ENCODE measurements at regions not wholly inside any gene's neighbourhood (a gene's known extent, or its start where the extent isn't known, plus 50 kb on each side); places are given as distances from the start of the nearest gene placed in this dataset.
A peak's percentile ranks its signal among the peaks of the same experiment; 100 is the strongest.

DNA sequence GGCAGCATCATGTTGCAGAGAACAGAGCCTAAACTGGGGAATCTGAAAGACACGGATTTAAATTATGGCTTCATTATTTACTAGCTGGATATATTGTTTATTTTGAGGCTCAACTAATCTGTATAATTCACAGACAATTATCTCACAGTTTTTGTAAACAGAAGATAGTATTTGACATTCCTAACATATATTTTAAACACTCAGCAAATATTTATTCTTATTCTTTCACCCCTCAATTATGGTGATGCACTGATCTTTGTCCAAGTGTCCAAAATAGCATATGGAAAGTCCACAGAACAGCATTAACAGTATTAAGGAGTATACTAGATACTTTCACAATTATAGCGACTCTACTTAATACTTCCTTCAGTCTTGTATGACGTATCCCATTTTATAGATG lies 257.0 kb downstream of the ADGRG6 start:
- no peak overlapping the region for H3K4me3 ChIP-seq
- no peaks in the 10 kb centered on the region for H3K36me3 ChIP-seq
- no peak overlapping the region for H3K27ac ChIP-seq
- no peaks in the 10 kb centered on the region for H3K27me3 ChIP-seq
- no peaks in the 10 kb centered on the region for H3K4me1 ChIP-seq
- TF ChIP-seq, protein P1, sequence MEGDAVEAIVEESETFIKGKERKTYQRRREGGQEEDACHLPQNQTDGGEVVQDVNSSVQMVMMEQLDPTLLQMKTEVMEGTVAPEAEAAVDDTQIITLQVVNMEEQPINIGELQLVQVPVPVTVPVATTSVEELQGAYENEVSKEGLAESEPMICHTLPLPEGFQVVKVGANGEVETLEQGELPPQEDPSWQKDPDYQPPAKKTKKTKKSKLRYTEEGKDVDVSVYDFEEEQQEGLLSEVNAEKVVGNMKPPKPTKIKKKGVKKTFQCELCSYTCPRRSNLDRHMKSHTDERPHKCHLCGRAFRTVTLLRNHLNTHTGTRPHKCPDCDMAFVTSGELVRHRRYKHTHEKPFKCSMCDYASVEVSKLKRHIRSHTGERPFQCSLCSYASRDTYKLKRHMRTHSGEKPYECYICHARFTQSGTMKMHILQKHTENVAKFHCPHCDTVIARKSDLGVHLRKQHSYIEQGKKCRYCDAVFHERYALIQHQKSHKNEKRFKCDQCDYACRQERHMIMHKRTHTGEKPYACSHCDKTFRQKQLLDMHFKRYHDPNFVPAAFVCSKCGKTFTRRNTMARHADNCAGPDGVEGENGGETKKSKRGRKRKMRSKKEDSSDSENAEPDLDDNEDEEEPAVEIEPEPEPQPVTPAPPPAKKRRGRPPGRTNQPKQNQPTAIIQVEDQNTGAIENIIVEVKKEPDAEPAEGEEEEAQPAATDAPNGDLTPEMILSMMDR (IDR thresholded peaks at IDR 0.05): no peak
- no peak for TF ChIP-seq POLR2A (IDR thresholded peaks at IDR 0.05)
- H3K9me3 ChIP-seq: no peaks in the 10 kb centered on the region
- intact Hi-C loops (cut with DNase I): no loop called here
- DNase-seq (no peak), ATAC-seq (no peak)
- WGBS, 4 donors: 76 to 80% (median 79%) methylated on average over 3 of the region's 3 CpGs

DNA sequence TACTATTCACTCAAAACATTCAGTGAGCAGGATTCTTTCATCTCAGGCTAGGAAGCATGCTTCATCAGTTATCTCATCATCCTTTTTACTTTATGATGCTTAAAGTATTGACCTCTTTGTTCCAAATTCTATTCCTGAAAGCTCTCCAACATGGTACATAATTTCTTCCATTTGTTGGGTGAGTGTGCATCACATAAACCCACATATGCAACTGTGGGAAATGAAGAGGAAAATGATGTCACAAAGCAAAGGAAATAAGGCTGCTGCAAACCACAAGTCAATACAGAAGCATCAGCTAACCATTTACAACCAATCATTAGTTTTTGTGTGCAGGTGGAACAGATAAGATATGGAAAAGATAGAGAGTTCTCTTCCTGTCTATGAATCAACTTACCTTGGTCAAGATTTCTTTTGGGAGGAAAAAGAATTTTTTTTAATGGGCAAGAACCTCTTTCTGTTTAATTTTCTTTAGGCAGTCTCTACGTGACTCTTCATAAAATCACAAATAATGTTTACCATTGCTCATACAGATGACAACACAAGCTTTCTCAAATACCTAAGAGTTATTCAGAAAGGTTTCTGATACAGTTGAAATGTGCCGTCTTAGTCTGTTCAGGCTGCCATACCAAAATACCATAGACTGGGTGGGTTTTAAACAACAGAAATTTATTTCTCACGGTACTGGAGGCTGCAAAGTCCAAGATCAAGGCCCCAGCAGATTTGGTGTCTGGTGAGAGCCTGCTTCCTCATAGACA lies 259.9 kb downstream of the ADGRG6 start:
- H3K9me3 ChIP-seq: no peaks in the 10 kb centered on the region
- intact Hi-C loops (cut with DNase I): loop anchor here in 1 of 10 donors (10.0 kb wide), 1 partner anchor 863 kb away; no protein-coding TSS in a partner anchor
- H3K36me3 ChIP-seq: no peaks in the 10 kb centered on the region
- no peaks in the 10 kb centered on the region for H3K27me3 ChIP-seq
- no peak for TF ChIP-seq POLR2A (IDR thresholded peaks at IDR 0.05)
- TF ChIP-seq, protein P1 (IDR thresholded peaks at IDR 0.05): no peak
- H3K27ac ChIP-seq: no peak overlapping the region
- no peak for DNase-seq
- H3K4me1 ChIP-seq: no peaks in the 10 kb centered on the region
- no peak overlapping the region for H3K4me3 ChIP-seq
- 87 to 93% (median 91%) methylated on average over 3 of the region's 3 CpGs for WGBS, 4 donors
- no peak for ATAC-seq

DNA sequence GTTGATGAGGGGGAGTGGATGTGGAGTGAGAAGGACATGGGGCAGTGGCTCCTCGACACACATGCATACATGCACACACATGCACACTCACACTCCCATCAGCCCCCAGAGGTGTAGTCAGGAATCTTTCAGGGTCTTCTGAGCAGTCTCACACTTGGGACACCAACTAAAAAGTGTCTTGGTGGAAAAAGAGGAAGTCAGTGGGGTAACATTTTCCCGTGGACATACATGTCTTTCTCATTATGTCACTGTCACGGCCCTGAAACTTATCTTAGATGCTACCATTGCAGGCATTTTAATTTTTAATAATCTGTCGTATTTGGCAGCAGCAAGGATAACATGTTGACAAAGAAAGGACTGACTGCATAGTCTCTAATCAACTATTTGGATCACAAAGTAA lies 261.1 kb downstream of the ADGRG6 start:
- Histone ChIP-seq H3K27me3 (no peaks in the 10 kb centered on the region), H3K9me3 (no peaks in the 10 kb centered on the region), H3K36me3 (no peaks in the 10 kb centered on the region), H3K27ac (no peak overlapping the region), H3K4me1 (no peaks in the 10 kb centered on the region), H3K4me3 (no peak overlapping the region)
- no peak for ATAC-seq
- TF ChIP-seq, protein P1 (IDR thresholded peaks at IDR 0.05): no peak
- no peak for TF ChIP-seq POLR2A (IDR thresholded peaks at IDR 0.05)
- intact Hi-C loops (cut with DNase I): loop anchor here in 1 of 10 donors (10.0 kb wide), 1 partner anchor 862 kb away; no protein-coding TSS in a partner anchor
- WGBS, 4 donors: 76 to 84% (median 80%) methylated on average over 4 of the region's 4 CpGs
- DNase-seq: no peak

DNA sequence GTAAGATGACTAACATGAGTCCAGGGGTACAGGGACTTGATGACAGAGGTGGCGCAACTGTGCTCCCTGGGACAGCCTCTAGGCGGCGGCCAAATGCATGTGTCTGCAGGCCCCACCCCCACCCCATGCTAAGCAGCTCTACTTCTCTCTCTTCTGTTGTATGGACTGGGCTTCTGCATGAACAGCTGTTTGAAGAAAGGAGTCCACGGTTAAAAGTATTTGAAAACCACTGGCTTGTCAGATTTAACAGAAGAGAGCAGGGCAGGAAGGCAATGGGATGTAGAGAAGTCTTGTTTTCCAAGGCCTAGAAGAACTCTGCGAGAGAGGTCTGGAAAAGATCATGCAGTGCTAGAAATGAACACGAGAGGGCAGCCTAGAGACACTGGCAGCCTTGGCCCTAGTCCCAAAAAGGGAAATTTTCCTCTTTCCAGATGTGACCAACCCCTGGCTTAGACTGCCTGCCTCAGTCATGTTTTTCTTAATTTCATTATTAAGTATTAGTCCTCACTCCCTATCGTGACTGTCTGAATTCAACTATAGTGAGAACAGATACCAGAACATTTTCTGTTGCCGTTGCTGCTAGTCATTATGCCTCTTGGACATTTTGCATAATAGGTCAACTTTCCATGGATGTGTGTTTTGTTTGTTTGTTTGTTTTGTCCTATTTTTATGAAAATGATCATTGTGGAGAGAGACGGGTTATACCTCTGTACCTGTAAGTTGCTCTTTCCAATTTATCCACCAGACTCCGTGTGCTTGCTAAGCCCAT lies 265.0 kb downstream of the ADGRG6 start:
- ATAC-seq (peak in 3 of 4 donors; percentile 54 to 59 (median 58)), DNase-seq (peak in 3 of 5 donors; percentile 26 to 28 (median 28))
- Histone ChIP-seq H3K9me3 (no peaks in the 10 kb centered on the region), H3K27me3 (no peaks in the 10 kb centered on the region), H3K36me3 (no peaks in the 10 kb centered on the region), H3K4me1 (peaks cover 0 to 22% (median 7%) of the 10 kb centered on the region in 12 donors), H3K27ac (no peak overlapping the region), H3K4me3 (no peak overlapping the region)
- 63 to 68% (median 66%) methylated on average over 10 of the region's 10 CpGs for WGBS, 4 donors
- intact Hi-C loops (cut with DNase I): loop anchor here in 3 of 10 donors (5.0 to 10.0 kb wide), 2 partner anchors 858 to 860 kb away; no protein-coding TSS in a partner anchor
- TF ChIP-seq, protein P1 (IDR thresholded peaks at IDR 0.05): peak; percentile 66 to 90 (median 82)
- TF ChIP-seq POLR2A (IDR thresholded peaks at IDR 0.05): no peak
